NCI-H128 (cell line): ENCODE measurements at regions not wholly inside any gene's neighbourhood (a gene's known extent, or its start where the extent isn't known, plus 50 kb on each side); places are given as distances from the start of the nearest gene placed in this dataset.
"Not testable (repeated sequence)": the region's sequence is repeated elsewhere in the genome, so short reads cannot be mapped to it uniquely, and the experiment has no call there.

Experiments
- DNase-seq: peaks from one replicate; lab custom pipeline; 2025; ENCODE audit not compliant: unreplicated experiment; lab: John Stamatoyannopoulos, UW

DNA sequence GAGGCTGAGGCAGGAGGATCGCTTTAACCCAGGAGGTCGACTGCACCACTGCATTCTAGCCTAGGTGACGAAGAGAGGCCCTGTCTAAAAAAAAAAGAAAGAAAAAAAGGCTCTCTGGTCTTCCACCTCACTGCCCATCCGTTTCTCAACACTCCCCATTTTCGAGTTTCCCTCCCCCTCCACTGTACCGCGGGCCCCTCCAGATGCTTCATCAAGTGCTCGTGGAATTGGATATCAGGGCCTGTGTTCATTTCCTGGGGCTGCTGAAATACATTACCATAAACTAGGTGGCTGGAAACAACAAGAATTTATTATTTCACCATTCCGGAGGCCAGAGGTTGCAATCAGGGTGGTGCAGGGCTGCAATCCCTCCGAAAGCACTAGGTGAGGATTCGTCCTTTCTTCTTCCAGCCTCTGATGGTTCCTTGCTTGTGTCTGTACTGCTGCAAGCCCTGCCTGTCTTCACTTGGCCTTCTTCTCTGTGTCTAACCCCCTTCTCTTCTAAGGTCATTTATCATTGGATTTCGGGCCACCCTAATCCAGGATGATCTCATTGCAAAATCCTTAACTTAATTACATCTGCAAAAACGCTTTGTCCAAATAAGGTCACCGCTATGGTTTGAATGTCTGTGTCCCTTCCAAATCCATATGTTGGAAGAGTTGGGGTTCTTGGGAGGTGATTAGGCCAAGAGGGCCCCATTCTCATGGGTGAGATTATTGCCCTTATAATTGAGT lies 135.1 kb downstream of the CRLF3 start:
- DNase-seq, result not testable (repeated sequence)

DNA sequence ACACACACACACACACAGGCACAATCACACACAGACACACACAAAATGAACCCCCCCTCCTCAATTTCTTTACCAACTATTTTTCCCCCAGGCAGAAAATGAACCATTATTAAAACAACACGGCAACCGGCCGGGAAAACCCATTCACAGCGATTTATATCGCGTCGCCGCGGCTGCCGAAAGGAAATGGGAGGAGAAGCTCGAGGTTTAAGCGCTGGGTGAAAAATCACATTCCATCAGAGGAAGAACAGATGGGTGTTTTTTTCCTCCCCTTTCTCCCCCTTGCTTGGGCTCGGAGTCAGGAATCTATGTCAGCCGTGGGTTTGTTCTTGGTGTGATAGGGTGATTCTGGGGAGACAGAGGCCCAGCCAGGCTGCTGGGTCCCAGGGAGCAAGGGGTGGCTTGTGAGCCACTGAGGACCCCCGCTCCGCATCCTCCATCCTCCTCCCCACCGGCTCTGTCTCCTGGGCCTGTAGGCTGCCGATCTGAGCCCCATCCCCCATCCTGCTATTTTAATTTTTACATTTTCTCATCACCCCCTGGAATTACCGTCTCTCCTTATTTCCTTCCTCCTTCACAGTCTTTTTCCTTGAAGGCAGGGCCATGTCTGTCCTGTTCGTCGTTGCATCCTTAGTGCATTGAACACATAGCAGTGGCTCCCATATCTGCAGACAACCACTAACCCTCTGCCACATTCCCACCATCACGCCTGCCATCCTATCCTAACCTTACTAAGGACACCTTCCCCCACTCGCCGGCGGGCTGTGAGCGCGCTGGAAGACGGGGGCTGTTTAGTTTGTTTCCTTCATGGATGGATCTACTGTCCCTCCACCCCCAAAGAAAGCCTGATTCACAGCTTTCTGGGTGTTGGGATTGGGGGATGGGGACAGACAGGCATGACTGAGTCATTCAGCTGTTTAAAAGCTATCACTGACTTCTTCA lies 137.7 kb downstream of the CRLF3 start:
- not testable (repeated sequence) for DNase-seq

- DNase-seq, result not testable (repeated sequence)
Measured at GRCh38 chr17:30682280-30682679, 142.2 kb downstream of the CRLF3 start.

- not testable (repeated sequence) for DNase-seq
Measured at GRCh38 chr17:30680681-30681080, 143.8 kb downstream of the CRLF3 start.

DNA sequence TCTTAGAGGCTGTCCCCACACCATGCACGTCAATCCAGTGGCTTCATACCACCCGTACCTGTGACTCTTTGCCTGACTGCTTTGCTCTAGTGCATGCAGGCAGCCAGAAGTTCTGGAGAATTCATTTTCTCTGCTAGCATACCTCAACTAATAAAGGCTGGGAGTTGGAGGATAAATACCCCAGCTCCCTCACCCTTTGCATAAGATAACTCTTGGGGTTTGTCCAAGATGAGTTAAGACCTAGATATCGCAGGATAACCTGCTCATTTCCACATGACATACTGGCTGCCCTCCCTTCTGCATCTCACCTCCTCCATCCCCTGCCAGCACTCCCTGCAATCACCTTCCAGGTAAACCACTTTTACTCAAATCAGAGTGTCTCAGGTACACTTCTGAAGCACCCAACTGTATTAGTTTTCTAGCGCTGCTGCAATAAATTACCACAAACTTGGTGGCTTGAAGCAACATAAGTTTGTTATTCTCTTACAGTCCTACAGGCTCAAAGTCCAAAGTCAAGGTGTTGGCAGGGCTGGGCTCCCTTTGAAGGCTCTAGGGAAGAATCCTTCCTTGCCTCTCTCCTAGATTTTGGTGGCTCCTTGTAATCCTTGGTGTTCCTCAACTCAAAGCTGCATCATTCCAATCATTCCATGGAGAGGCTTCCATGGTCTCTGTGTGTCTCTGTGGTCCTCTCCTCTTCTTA lies 146.8 kb downstream of the CRLF3 start:
- DNase-seq, result no peak

- DNase-seq, result not testable (repeated sequence)
Measured at GRCh38 chr17:30675777-30676492, 148.6 kb downstream of the CRLF3 start.

- DNase-seq, result not testable (repeated sequence)
Measured at GRCh38 chr17:30669217-30669649, 155.3 kb downstream of the CRLF3 start.

DNA sequence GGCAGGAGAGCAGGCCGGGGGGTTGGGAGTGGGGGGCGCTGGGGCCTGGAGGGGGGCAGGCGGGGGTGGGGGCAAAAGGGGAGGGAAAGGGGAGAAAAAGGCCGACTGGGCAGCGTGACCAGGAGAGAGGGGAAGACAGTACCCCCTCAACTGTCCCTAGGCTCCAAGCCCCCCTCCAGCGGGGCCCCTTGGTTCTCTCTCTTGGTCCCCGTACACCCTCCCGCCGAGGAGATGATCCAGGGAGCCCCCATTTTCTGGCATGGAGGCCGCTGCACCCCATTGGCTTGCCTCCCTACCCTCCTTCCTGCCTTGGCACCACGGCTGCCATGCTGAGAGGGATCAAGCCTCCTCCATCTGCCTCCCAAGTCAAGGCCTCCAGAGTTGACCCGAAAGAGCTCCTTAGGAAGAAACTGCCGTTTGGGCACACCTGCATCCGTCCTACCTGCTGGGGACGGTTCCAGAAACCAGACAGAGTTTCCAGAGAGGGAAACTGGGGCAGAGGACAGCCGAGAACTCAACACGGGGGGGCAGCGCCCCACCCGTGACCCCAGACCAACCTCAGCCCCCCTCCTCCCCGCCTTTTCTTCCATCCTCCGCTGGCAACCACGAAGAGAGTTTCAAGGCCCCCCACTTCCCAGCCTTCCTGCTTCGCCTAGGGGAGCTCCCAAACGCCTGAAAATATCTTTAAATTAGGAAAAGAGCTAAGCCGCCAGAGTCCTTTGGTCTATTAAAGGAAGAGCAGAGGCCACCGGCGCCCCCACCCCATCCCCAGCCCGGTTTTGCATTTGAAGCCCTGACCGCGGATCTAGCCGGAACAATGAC lies 155.9 kb downstream of the CRLF3 start:
- not testable (repeated sequence) for DNase-seq

DNA sequence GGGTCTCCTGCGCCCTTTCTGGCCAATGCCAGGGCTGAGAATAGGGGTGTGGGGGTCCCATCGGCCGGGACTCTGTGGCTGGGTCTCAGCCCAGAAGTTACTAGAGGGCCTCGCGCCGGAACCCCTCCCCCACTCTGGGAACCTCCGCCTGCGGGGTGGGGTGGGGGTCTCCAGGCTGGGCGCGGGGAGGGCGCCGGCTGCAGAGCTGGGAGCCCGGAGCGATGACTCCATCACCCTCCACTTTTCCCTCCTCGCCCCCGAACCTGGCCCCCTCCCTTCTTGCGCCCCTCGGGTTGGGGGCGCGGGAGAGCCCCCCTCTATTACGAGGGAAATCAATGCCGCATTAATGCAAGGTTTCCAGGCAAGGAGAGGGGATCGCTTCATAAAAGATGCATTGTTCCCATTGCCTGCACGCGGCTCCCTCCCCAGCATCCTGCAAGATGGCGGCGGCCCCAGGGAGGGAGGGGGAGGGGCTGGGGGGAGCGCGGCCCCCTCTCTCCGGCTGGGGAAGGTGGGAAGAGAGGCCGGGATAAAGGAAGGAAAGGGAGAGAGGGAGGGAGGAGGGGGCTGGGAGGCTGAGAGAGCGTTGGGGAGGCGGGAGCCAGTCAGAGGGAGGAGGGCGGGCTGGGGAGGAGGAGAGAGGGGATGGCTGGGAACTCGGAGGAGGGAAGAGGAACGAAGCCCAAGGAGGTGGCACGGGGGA lies 156.7 kb downstream of the CRLF3 start:
- peak; percentile 1 for DNase-seq

DNA sequence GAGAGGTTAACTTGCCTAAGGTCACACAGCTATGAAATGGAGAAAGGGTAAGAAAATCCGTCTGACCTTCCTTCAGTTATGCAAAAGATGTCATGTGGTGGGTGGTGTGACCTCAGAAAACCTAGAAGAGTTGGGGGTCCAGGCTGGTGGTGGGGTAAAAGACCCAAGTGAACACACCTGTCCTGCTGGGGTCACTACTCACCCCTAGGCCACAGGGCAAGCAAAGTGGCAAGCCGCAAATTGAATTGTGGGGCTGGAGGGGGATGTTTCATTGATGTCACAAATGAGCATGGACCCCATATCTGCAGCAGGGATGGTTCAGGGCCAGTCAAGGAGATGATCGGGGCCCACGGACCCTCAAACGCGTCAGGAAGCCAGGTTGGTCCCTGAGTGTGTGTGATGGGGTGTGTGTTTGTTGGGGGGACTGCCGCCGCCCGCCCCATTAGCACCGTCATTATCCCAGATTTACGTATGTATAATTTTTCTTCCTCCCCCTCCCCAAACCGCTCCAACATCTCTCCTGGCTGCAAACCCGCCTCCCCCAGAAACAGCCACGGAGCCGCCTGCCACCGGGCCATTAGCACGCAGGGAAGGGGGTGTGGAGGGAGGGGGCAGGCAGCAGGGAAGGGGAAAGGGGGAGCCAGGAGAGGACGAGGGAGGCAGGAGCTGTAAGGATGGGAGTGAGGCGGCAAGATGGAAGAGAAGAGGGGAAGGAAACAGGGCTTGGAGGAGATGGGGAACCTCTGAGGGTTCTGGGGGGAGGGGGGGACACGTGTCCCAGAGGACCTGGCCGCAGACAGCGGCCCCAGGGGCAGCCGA lies 157.4 kb downstream of the CRLF3 start:
- not testable (repeated sequence) for DNase-seq

DNA sequence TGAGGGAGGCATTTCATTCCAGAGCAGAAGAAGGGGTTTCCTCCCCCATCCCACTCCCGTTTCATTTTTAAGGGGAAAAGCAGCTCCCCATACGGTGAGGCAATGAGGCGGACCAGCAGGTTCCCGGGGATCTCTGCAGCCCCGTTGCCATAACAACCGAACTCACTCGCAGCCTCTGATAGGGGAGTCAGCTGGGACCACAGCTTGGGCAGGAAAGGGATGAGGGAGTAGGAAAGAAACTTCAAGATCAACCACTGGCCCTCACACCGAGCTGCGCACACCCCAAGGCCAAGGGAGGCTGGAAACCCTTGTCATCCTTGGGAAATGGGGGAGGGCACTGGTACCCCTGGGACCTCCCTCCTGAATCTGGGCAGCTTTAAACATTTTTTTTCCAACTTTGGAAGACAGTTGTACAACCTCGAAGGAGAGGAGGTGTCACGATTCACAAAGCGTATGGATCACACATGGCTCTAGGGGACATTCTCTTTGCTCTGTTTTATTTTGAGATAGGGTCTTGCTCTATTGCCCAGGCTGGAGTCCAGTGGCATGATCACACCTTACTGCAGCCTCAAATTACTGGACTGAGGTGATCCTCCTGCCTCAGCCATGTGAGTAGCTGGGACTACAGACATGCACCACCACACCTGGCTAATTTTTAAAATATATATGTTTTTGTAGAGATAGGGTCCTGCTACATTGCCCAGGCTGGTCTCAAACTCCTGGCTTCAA lies 160.6 kb downstream of the CRLF3 start:
- not testable (repeated sequence) for DNase-seq

DNA sequence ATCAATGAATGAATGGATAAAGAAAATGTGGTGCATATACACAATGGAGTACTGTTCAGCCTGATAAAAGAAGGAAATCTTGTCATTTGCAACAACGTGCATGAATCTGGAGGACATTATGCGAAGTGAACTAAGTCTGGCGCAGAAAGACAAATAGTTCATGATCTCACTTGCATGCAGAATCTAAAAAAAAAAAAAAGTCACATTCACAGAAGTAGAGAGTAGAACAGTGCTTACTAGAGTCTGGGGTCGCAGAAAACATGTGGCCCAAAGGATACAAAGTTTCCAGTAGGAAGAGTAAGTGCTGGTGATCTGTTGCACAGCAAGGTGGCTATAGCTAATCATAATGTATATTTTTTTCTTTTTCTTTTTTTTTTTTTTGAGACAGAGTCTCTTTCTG lies 167.3 kb downstream of the CRLF3 start:
- DNase-seq, result not testable (repeated sequence)

GRCh38 chr17:30653038-30653437 lies 171.5 kb downstream of the CRLF3 start:
- not testable (repeated sequence) for DNase-seq

GRCh38 chr17:30650149-30650548 lies 172.9 kb downstream of the GOSR1 start:
- DNase-seq, result not testable (repeated sequence)

DNA sequence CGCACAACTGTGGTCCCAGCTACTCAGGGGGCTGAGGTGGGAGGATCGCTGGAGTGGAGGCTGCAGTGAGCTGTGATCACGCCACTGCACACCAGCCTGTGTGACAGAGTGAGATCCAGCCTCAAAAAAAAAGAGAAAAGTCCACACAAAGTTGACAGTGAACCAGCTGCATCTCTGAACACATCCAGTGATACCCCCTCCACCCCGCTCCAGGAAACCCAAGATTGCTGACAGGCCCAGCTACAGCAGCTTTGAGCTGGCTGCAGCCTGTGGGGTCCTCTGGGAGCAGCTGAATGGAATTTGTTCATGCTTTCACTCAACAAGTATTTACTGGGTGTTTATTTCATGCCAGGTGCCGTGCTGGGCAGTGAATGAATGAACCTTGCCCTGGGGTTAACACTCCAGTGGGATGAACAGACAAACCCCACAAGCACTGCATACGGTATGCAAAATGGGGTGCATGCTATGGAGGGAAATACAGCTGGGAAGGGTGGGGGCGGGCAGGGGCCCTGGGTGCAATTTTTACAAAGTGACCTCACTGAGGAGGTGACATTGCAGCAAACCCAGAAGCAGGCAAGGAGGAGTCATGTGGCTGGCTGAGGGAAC lies 170.9 kb downstream of the GOSR1 start:
- DNase-seq, result not testable (repeated sequence)

GRCh38 chr17:30645875-30646274 lies 168.7 kb downstream of the GOSR1 start:
- not testable (repeated sequence) for DNase-seq

DNA sequence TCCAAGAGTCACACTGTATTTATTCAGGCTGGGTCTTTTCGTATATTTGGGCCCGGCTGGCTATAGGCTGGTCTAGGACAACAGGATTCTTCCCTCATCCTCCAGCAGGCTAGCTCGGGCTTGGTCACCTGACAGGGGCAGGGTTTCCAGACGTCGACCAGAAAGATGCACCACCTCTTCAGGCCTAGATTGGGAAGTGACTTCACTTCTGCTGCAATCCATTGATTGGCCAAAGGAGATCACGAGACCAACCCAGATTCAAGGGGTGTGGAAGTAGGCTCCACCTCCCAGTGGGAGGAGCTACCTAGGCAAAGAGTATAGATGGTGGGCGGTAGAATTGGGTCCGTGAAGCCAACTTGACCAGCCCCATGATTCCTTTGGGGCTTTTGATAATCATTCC lies 167.5 kb downstream of the GOSR1 start:
- DNase-seq, result not testable (repeated sequence)
